LNCaP clone FGC (cell line): ENCODE measurements at regions not wholly inside any gene's neighbourhood (a gene's known extent, or its start where the extent isn't known, plus 50 kb on each side); places are given as distances from the start of the nearest gene placed in this dataset.

ENCODE experiments used
- DNase-seq: peaks from one replicate; pipeline ENCODE4 v3.0.0-alpha.2; 2011; ENCODE audit warnings: low read depth
- H3K4me3 ChIP-seq: 2 replicates; pipeline ENCODE4 v1.5.1; 2011; ENCODE audit warnings: mild to moderate bottlenecking, low read depth, low read length, control low read depth
- TF ChIP-seq, protein P1 (sequence below): IDR thresholded peaks from 2 replicates; pipeline ENCODE4 v1.5.1; 2012; ENCODE audit warnings: mild to moderate bottlenecking; ENCODE audit not compliant: control insufficient read depth, insufficient read depth; ENCODE audit errors: extremely low read depth

DNA sequence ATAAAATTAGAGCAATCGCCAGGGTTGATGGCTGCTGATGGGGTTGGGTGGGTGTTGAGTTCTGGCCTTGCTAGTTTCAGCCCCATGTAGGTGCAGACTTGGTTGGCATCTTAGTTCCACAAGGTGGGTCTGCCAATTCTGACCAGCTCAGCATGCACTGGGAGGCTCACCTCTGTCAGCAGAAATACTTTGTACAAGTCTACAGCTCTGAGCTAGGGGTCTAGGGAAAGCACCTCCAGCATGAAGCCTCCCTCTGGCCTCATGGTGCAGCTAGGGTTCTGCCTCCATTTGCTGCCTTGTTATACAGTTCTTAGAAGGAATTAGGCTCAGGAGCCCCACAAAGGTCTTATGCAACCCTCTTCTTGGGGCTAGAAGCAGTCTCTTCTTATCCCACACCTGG is 278.9 kb upstream of the HDAC4 start:
- DNase-seq: no peak
- TF ChIP-seq, protein P1, sequence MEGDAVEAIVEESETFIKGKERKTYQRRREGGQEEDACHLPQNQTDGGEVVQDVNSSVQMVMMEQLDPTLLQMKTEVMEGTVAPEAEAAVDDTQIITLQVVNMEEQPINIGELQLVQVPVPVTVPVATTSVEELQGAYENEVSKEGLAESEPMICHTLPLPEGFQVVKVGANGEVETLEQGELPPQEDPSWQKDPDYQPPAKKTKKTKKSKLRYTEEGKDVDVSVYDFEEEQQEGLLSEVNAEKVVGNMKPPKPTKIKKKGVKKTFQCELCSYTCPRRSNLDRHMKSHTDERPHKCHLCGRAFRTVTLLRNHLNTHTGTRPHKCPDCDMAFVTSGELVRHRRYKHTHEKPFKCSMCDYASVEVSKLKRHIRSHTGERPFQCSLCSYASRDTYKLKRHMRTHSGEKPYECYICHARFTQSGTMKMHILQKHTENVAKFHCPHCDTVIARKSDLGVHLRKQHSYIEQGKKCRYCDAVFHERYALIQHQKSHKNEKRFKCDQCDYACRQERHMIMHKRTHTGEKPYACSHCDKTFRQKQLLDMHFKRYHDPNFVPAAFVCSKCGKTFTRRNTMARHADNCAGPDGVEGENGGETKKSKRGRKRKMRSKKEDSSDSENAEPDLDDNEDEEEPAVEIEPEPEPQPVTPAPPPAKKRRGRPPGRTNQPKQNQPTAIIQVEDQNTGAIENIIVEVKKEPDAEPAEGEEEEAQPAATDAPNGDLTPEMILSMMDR: no peak
- H3K4me3 ChIP-seq: no peak overlapping the region

DNA sequence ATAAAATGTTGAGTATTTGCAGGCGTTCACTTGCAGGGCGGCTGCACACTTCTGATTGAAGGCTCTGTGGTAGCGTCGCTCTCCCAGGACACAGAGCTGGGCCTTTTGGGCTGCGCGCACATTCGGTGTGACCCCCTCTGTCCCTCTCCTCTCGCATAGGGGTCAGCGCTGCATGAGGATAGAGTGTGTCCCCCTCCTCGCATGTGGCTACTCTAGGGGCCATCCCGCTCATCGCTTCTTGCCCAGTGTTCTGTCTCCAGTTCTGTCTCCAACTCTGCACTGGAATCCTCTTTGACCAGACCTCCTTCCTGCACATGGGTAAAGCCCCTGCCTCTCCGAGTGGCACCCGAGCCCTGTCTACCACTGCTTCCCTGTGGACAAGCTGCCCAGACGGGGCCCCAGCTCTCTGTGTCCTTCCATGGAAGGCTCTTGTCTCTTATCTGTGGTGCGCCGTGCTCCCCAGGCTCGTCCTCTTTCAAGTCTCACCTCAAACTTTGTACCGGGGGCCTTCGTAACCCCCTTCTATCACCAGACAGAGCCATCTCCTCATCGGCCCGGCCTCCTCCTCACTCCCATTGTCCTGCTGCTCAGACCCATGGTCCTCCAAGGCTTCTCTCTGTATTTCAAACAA is 278.0 kb upstream of the HDAC4 start:
- no peak overlapping the region for H3K4me3 ChIP-seq
- no peak for DNase-seq
- TF ChIP-seq, protein P1: no peak

DNA sequence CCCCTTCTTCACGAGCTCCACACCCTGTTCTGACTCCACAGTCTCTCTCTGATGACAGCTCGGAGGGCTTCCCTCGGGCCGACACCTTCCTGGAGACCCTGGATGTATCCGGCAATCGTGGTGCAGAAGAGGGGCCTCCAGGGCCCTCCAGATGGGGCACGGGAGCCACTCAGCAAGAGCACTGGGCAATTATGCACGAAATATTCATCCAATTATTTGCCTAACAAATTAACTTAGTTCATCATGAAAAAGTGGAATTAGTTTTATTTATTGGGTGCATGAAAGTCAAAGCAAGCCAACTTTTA is 277.3 kb upstream of the HDAC4 start:
- TF ChIP-seq, protein P1: no peak
- no peak for DNase-seq

DNA sequence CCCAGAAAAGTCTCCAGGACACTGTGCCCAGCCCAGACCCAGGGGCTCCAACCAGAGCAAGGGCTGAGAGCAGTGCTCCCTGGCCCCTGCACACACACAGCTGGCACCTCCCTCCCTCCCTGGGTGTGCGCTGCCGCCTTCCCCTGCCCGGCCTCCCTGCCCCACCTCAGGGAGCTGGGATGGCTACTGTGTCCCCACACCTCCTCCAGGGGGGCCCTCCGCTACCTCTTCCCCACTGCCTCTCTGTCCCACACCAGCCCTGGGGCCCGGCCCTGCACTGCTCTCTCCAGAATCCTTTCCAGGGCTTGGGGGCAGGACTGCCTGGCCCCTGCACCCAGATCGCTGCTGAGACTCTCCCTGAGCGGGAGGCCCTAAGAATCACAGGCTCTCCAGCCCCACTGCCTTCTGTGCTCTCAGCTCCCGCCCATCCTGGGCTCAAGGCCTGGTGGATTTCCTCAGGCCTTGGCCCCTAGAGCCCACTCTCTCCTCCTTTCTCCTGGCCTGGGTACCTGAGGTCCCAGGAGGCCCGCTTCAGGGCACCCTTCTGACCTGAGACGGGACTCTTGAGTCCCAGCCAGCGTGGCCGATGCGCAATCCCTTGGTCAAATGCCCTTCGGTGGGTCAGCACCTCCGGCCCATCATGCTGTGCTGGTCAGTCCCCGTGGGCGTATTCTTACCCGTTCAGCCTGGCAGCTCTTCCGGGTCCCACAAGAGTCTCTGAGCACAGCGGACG is 276.8 kb upstream of the HDAC4 start:
- no peak overlapping the region for H3K4me3 ChIP-seq
- no peak for DNase-seq
- TF ChIP-seq, protein P1: no peak

More for the DNA sequence above, 277.3 kb upstream of the HDAC4 start:
- H3K4me3 ChIP-seq: no peak overlapping the region

DNA sequence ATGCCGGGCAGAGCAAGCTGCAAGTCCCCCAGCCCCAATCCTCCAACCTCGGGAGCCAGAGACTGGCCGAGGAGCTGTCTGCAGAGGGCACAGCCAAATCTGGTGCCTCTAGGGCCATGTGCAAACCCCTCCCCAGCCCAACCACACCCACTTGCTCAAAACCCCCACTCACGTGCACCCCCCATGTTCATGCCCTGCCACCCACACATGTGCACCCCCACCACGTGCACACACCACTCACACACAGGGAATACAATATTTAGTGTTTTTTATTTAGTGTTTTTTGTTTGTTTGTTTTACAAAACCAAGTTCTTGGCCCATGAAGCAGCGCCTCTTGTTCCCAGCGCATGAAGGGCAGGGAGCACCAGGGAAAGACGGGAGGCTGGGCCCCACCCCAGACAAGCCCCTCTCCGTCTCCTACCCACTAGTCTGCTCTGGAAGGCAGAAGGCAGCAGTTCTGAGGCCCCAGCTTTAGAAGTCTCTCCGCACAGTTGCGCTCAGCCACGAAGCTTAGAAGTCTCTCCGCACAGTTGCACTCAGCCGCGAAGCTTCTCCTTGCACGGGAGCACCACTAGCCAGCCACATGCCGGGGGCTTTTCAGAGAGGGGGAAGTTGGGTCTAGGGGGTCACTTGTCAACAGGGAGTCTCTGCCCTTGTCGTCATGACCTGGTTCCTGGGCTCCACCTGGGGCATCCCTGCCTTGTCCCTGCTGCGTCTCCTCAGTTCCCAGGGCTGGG is 276.1 kb upstream of the HDAC4 start:
- DNase-seq: no peak
- TF ChIP-seq, protein P1: no peak
- H3K4me3 ChIP-seq: no peak overlapping the region

DNA sequence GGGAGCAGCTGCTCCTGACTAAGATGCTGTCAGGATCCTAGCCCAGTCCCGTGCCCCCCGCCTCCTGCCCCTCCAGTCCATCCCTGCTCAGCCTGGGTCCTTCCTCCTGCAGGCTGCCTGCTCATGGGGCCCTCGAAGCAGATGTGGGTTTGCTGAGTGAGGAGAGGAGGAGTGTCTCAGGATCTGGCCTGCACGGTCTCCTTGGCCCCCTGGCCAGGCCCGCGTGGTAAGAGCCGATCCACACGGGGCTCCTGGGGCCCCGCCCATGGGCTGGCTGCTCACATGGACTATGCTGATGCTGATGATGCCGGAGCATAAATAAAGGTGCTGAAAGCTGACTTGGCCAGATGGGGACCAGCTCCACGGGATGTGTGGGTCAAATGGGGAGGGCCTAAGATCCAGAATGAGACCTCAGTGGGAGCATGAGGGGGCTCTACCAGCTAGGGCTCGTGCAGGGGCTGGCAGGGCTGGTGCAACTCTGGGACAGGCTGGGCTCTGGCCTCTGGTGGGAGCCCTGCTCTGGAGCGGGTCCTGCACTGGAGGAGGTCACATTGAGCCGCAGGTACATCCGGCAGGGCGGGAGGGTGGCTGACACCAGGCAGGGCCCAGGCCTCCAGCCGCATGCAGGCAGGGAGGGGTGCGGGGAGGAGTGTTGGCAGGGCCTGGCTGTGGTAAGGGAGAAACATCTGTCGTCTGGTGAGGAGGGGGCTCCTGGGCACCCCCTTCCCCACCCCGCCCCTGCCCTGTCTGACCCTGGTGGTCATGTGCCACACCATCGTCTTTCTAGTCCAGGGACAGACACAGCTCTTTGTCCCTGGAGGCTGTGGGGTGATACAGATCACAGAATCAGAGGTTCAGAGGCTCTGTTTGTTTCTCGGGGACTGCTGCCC is 275.3 kb upstream of the HDAC4 start:
- TF ChIP-seq, protein P1: no peak
- DNase-seq: no peak
- no peak overlapping the region for H3K4me3 ChIP-seq
